Prostate gland (tissue), 2 donors: ENCODE measurements at regions not wholly inside any gene's neighbourhood (a gene's known extent, or its start where the extent isn't known, plus 50 kb on each side); places are given as distances from the start of the nearest gene placed in this dataset.

Experiments used
- DNase-seq: peaks from one replicate; pipeline ENCODE4 v3.0.0-alpha.2; 2019; ENCODE audit warnings: low spot score
- H3K27ac ChIP-seq, 2 donors: fragments of 200-600 bp; sonication (generic); 2 replicates each; pipeline ENCODE4 v1.5.1; 2017 to 2019
- H3K27me3 ChIP-seq: fragments of 200-600 bp; sonication (generic); replicated peaks from 2 replicates; pipeline ENCODE4 v1.5.1; 2019; ENCODE audit not compliant: insufficient read depth
- H3K36me3 ChIP-seq, 2 donors: fragments of 200-600 bp; sonication (generic); 1 replicate in 1 of 2; 2 replicates in 1 of 2; pipeline versions ENCODE4 v1.5.1 to v1.8.1; 2017 to 2019
- H3K4me1 ChIP-seq: fragments of 200-600 bp; sonication (generic); replicated peaks from 2 replicates; pipeline ENCODE4 v1.5.1; 2019
- H3K4me3 ChIP-seq, 2 donors: fragments of 200-600 bp; sonication (generic); 2 replicates each; pipeline ENCODE4 v1.5.1; 2017 to 2019
- H3K9me3 ChIP-seq: fragments of 200-600 bp; sonication (generic); 2 replicates; pipeline ENCODE4 v1.5.1; 2017
- POLR2A ChIP-seq: fragments of 450-650 bp; IDR thresholded peaks from one replicate; pipeline ENCODE4 v1.6.1; 2016; ENCODE audit warnings: antibody characterized with exemption, mild to moderate bottlenecking
- POLR2AphosphoS5 ChIP-seq: sonication (generic); formaldehyde crosslinking; IDR thresholded peaks from one replicate; pipeline ENCODE4 v1.6.1; 2017; ENCODE audit warnings: antibody characterized with exemption
- WGBS: methylation state at CpG from one replicate; pipeline ENCODE4 v1.1.5; 2018; 5-methylcytosine and 5-hydroxymethylcytosine counted together
- intact Hi-C: fragments of 100-400 bp; cut with DNase I; formaldehyde crosslinking; loops from one replicate; pipeline ENCODE4 v1.14.2; 2022
- TF ChIP-seq, protein P1 (sequence below), 4 experiments: fragments of 200-600 bp in 2 of 4; fragments of 450-650 bp in 2 of 4; sonication (generic) in 2 of 4; IDR thresholded peaks; 1 replicate in 3 of 4; 2 replicates in 1 of 4; pipeline ENCODE4 v1.5.1; 2016 to 2019; ENCODE audit warnings: antibody characterized with exemption in 4 of 4, mild to moderate bottlenecking in 2 of 4, moderate library complexity in 2 of 4

DNA sequence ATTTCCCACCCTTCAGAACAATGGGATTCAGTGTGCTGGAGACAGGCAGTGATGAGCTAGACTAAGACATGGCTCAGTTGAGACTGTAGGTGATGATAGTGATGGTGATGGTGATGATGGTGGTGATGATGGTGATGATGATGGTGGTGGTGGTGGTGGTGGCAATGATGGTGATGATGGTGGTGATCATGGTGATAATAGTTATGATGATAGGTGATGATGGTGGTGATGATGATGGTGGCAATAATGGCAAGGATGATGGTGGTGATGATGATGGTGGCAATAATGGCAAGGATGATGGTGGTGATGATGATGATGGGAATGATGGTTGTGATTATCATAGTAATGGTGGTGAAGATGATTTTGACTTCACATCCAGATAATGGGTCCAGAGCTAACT, 176.7 kb downstream of the NXNL2 start:
- Histone ChIP-seq H3K36me3 (no peaks in the 10 kb centered on the region), H3K4me1 (no peaks in the 10 kb centered on the region)
- DNase-seq, result no peak

DNA sequence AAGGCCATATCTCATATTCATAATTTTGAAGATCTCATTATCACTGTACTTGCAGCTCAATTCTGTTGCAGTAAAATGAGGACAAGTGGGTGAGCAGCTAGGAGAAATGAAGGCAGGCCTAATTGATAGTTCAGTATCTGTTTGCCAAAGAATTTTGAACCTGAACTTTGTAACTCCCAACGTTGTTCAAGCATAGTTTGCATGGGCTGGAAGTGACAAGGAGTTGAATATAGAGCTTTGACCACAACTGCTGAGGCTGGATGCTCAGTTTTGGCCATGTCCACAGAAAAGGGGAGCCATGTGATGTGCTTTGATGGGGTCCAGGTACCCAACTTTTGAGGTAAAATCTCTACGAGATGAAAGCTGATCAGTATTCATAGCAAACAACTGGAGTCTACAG, 177.5 kb downstream of the NXNL2 start:
- no peak for DNase-seq
- H3K9me3 ChIP-seq, result no peaks in the 10 kb centered on the region
- intact Hi-C loops, result no loop called here
- no peak overlapping the region for H3K4me3 ChIP-seq
- TF ChIP-seq POLR2AphosphoS5 (no peak), POLR2A (no peak)
- TF ChIP-seq, protein P1, sequence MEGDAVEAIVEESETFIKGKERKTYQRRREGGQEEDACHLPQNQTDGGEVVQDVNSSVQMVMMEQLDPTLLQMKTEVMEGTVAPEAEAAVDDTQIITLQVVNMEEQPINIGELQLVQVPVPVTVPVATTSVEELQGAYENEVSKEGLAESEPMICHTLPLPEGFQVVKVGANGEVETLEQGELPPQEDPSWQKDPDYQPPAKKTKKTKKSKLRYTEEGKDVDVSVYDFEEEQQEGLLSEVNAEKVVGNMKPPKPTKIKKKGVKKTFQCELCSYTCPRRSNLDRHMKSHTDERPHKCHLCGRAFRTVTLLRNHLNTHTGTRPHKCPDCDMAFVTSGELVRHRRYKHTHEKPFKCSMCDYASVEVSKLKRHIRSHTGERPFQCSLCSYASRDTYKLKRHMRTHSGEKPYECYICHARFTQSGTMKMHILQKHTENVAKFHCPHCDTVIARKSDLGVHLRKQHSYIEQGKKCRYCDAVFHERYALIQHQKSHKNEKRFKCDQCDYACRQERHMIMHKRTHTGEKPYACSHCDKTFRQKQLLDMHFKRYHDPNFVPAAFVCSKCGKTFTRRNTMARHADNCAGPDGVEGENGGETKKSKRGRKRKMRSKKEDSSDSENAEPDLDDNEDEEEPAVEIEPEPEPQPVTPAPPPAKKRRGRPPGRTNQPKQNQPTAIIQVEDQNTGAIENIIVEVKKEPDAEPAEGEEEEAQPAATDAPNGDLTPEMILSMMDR (IDR thresholded peaks at IDR 0.05), result no peak
- no peak overlapping the region for H3K27ac ChIP-seq
- no peaks in the 10 kb centered on the region for H3K27me3 ChIP-seq
- no peaks in the 10 kb centered on the region for H3K4me1 ChIP-seq
- WGBS, result 88% methylated on average over 2 of the region's 2 CpGs
- H3K36me3 ChIP-seq, result no peaks in the 10 kb centered on the region

More for the DNA sequence above, 176.7 kb downstream of the NXNL2 start:
- Histone ChIP-seq H3K9me3 (no peaks in the 10 kb centered on the region), H3K27me3 (no peaks in the 10 kb centered on the region), H3K4me3 (no peak overlapping the region), H3K27ac (no peak overlapping the region)
- intact Hi-C loops, result no loop called here
- TF ChIP-seq POLR2AphosphoS5, result no peak
- no peak for TF ChIP-seq POLR2A
- TF ChIP-seq, protein P1 (IDR thresholded peaks at IDR 0.05), result no peak

DNA sequence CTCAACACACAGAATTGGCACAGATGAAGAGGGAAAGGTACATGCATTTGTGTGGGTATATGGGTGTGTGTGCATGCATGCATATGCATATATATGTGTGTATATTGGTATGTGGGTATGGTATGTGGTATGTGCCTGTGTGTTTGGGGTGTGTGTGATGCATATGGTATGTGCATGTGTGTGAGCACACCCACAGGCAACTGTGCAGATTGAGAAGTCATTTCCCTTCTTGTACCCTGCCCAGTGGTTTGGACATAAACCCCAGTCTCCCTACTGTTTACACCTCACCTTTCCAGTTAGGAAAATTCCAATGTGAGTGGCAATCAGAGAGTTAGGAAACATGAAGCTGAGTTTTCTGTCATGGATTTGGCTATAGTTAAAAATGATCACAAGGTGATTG, 178.0 kb downstream of the NXNL2 start:
- TF ChIP-seq, protein P1 (IDR thresholded peaks at IDR 0.05), result no peak
- no peak for TF ChIP-seq POLR2A
- no peak for TF ChIP-seq POLR2AphosphoS5
- Histone ChIP-seq H3K9me3 (no peaks in the 10 kb centered on the region), H3K36me3 (no peaks in the 10 kb centered on the region), H3K27me3 (no peaks in the 10 kb centered on the region), H3K4me1 (no peaks in the 10 kb centered on the region), H3K4me3 (no peak overlapping the region), H3K27ac (no peak overlapping the region)
- intact Hi-C loops, result no loop called here
- no peak for DNase-seq

DNA sequence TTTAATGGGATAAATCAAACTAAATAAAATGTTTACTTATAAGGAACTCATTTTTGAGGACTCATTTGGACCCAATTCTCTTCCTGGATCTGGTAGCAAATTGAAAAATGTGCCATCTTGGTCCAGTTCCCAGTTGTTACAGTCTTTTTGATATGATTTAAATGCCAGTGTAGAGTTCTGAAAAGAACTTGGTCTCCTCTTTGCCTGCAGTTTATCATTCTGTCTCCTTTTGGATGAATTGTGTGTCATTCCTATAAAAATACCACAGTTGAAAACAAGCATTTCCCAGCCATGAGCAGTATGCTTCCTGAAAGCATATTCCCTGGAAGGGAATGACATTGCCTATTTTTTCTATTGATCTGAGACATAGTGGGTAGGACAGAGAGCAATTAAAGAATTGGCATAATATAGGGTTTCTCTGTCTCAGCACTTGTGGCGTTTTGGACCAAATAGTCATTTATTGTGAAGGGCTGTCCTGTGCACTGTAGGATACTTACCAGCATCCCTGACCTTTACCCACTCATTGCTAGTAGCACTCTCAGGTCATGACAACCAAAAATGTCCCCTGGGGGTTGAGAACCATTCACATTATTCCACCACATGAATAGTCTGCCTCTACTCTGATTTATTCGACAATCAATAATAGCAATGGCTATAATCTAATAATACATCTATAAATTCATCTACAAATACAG, 181.8 kb downstream of the NXNL2 start:
- TF ChIP-seq, protein P1 (IDR thresholded peaks at IDR 0.05), result no peak
- TF ChIP-seq POLR2AphosphoS5 (no peak), POLR2A (no peak)
- Histone ChIP-seq H3K4me3 (no peak overlapping the region), H3K27me3 (no peaks in the 10 kb centered on the region), H3K27ac (no peak overlapping the region), H3K9me3 (no peaks in the 10 kb centered on the region), H3K4me1 (no peaks in the 10 kb centered on the region), H3K36me3 (no peaks in the 10 kb centered on the region)
- intact Hi-C loops, result no loop called here
- 60% methylated on average over 2 of the region's 2 CpGs for WGBS
- DNase-seq, result no peak

DNA sequence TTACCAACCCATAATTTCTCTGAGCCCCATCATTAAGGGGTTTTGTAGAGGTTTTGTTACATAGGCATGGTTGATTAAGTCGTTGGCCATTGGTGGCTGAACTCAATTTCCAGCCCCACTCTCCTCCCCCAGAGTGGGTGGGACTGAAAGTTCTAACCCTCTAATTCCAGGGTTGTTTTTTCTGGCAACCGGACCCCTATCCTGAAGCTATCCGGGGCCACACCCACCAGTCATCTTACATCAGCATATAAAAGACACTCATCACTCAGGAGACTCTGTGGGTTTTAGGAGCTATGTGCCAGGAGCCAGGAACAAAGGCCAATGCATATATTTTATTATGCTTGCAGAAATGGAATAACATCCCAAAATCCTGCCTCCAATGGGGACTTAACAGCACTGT, 186.0 kb downstream of the NXNL2 start:
- intact Hi-C loops, result no loop called here

More for the DNA sequence above, 186.0 kb downstream of the NXNL2 start:
- H3K36me3 ChIP-seq, result no peaks in the 10 kb centered on the region
- TF ChIP-seq, protein P1 (IDR thresholded peaks at IDR 0.05), result no peak
- TF ChIP-seq POLR2A, result no peak
- no peak for TF ChIP-seq POLR2AphosphoS5
- H3K27me3 ChIP-seq, result no peaks in the 10 kb centered on the region
- H3K4me1 ChIP-seq, result no peaks in the 10 kb centered on the region
- no peak overlapping the region for H3K4me3 ChIP-seq
- H3K9me3 ChIP-seq, result no peaks in the 10 kb centered on the region
- WGBS, result 82% methylated on average over 3 of the region's 3 CpGs
- no peak for DNase-seq
- H3K27ac ChIP-seq, result no peak overlapping the region
